Ecto neural progenitor cell (in vitro differentiated cells): ENCODE measurements at regions not wholly inside any gene's neighbourhood (a gene's known extent, or its start where the extent isn't known, plus 50 kb on each side); places are given as distances from the start of the nearest gene placed in this dataset.

Source experiments
- DNase-seq: peaks from one replicate; pipeline ENCODE4 v3.0.0-alpha.2; 2018; ENCODE audit warnings: low spot score

GRCh38 chr11:19595840-19596751 lies 116.5 kb upstream of the NAV2 start:
- DNase-seq, result no peak

DNA sequence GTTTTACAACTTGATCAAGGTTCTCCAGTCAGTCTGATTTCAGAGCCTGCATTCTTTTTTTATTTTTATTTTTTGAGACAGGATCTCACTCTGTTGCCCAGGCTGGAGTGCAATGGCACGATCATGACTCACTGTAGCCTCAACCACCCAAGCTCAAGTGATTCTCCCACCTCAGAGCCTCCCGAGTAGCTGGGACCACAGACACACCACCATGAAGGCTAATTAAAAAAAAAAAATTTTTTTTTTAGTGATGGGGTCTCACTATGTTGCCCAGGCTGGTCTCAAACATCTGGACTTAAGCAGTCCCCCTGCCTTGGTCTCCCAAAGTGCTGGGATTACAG lies 117.2 kb upstream of the NAV2 start:
- DNase-seq, result no peak

DNA sequence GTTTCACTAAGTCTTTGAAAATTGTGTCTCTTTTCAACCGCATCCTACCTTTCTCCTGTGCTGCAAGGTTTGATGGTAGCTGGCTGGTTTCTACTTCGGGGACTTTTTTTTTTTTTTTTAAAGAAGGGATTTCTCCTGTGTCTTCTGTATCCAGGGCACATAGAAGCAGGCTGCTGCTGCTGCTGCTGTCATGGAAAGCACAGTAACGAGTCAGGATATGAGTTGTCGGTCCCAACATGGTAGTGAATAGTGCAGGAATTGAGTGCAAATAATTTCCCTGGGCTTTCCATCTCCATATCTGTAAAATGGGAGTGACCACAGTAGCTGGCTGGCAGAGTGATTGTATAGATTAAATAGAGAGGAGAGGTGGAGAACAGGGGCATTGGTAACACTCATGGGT lies 118.3 kb upstream of the NAV2 start:
- DNase-seq, result no peak

GRCh38 chr11:19592842-19593241 lies 119.8 kb upstream of the NAV2 start:
- no peak for DNase-seq

- DNase-seq, result no peak
Measured at GRCh38 chr11:19589567-19590260, 122.9 kb upstream of the NAV2 start.

DNA sequence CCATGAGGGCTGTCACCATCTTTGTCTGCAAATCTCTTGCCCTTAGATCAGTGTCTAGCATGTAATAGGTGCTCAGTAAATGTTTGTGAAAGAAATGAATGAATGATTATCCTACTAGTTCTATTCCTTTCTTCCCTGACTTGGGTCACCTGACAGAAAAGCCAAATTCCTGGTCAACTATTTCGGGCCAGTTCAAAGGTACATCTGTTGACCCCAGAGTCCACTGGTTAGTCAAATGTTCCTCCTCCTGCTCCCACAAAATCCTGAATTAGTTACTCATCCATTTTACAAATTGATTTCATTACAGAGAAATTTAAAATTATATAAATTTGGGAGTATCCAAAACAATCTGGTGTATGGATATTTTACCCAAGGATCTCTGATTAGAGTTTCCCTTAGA lies 124.7 kb upstream of the NAV2 start:
- DNase-seq, result no peak

DNA sequence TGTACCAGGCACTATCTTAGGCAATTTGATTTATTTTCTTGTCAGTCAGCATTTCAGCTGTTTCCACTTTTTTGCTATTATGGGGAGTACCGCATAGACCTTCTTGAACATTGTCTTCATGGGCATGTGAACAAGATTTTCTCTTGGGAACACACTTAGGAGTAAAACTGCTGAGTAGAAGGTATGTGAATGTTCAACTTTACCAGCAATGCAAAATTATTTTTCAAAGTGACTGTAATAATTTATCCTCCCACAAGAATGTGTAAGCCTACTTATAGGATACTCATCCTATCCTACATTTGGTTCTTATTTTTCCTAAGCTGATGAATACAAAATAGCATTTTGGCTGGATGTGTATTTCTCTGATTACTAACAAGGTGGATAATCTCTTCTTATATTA lies 132.0 kb upstream of the NAV2 start:
- DNase-seq, result no peak

GRCh38 chr11:19579957-19580356 lies 132.7 kb upstream of the NAV2 start:
- DNase-seq, result no peak

GRCh38 chr11:19578871-19579270 lies 133.8 kb upstream of the NAV2 start:
- DNase-seq, result no peak

DNA sequence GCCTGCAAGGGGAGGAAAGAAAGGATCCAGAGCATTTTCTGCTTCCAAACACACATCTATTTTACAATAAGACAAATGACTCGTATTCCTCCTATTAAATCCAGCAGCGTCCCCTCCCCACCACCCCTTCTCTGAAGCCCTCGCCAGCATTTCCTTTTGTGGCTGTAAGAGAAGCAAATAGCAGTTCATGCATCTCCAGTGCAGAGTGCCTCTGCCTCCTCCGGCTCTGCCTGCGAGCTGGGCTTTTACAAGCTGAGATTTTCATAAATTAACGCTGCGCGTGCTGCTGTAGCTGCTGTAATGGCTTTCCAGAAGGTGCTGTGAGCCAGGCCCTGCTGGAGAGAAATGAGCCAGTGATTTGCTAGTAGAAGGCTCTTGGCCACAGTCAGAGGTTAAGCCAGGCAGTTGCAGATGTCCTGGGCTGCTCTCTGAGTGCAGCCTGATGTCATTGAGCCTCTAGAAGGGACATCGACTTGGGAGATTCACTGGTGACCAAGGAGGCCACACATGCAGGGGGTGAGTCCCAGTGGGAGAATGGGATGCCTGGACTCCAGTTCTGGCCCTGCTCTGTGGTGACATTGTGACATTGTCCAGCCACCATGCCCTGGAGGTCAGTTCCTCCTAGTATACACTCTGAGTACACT lies 134.5 kb upstream of the NAV2 start:
- DNase-seq, result no peak

- no peak for DNase-seq
Measured at GRCh38 chr11:19577391-19577975, 135.2 kb upstream of the NAV2 start.

GRCh38 chr11:19576903-19577302 lies 135.7 kb upstream of the NAV2 start:
- DNase-seq, result no peak

DNA sequence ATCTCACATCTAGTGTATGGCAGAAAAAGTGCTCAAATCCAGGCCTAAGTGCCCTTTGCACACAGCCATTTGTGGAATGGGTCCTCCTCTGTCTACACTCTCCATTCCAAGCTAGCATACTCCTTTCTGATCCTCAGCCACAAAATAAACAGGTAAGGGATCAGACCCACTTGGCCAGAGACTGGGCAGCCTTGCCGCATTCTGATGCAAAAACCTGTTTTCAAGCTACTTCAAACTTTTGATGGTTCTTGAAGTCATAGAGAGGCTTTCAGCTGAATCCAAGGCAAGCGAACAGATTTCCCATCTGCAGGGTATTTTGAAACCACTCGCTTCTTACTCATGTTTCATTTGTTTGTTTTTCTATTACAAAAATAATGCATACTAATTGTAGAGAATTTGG lies 136.6 kb upstream of the NAV2 start:
- no peak for DNase-seq

- DNase-seq, result no peak
Measured at GRCh38 chr11:19574916-19575315, 137.7 kb upstream of the NAV2 start.

DNA sequence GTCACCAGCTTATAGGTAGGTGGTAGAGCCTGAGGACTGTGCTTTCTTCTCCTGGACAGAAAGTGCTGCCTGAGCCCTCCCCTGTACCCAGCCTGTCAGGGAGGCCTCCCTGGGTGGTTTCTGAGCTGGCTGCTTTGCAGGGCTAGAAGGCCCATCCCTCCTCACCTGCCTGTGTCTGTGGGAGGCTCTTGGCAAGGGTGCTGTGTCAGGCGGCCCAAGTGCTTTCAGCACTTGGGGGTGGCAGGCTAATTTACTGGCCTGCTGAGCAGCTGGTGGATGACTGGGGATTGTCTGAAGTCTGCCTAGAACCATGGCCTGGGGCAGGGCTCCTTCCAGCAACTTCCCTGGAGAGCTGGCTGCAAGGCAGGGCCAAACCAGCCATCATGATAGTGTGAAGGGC lies 139.0 kb upstream of the NAV2 start:
- no peak for DNase-seq

DNA sequence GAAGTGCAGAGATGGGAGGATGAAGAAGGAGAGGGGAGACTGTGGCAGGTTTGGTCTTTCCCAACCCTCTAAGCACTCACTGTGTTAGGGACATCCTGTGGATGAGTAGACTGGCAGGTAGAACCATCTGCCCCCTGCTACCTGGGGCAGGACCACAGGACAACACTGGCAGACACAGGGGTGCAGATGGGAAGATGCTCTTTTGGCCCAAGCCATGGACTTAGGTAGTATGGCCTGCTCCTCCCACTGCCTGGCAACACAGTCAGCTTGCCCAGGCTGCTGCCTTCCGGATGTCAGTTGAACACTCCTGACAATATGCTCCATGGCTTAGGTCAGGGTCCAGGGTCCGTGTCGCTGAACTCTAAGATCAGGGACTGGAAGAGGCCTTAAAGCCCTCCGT lies 140.7 kb upstream of the NAV2 start:
- no peak for DNase-seq

DNA sequence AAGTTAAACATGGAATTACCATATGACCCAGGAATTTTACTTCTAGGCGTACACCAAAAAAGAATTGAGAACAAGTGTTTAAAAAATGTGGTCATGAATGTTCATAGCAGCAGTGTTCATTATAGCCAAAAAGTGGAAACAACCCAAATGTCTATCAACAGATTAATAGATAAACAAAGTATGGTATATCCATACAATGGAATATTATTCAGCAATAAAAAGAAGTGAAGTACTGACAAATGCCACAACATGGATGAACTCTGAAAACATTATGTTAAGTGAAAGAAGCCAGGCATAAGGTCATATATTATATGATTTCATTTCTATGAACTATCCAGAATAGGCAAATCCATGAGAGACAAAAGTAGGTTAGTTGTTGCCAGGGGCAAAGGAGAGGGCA lies 141.7 kb upstream of the NAV2 start:
- no peak for DNase-seq

- DNase-seq, result no peak
Measured at GRCh38 chr11:19567996-19568395, 144.6 kb upstream of the NAV2 start.

DNA sequence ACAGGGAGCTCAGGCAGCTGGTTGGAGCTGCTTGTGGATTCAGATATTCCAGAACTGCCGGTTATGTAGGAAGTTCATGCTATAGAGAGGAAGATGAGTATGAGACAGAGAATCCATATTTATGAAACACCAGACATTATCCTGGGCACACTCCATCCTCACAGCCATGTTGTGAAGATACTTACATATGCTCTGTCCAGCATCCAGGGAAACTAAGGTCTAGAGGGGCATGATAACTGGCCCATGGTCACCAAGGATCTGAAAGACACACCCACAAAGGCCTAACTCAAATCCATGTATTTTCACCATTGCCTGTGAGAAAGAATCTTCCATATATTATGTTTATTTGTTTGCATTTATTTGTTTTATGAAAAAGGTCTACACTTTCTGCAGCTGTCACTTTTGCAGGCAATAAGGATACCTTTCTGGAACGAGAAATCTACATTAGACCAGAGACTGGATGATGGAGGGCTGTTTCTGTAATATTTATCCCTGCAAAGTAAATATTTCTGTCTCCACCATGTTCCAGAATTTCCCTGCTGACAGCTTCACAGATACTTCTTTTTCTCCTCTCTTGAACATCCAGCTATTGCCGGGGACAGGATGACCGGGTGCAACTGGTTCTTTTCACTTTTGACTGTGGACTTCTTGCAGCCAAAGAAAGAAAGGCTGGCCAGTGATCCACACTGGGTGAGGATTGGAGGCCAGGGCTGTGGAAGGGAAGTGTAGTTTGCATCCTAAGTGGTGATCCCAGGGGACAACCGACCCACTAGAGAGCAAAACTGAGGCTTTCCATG lies 145.9 kb upstream of the NAV2 start:
- no peak for DNase-seq

GRCh38 chr11:19565639-19566038 lies 147.0 kb upstream of the NAV2 start:
- no peak for DNase-seq

- no peak for DNase-seq
Measured at GRCh38 chr11:19562156-19562555, 150.5 kb upstream of the NAV2 start.

DNA sequence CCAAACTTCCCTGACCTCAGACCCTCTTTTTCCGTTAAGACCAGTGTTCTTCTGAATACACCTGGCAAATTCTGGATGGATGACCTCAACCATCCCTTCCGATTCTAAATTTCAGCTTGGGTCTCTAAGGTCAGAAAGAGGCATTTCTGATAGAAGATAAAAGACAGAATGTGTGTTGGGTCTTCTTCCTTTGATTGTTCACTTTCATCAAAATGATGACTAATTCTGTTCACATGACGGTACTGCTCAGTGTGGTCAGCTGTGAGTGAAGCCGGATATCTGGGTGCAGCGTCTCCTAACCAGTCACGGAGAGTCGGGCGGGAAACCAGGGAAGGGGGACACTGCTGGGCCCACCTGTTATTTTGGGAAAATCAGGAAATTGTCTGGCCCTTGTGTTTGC lies 151.6 kb upstream of the NAV2 start:
- no peak for DNase-seq
